HEK293 (cell line): ENCODE measurements at regions not wholly inside any gene's neighbourhood (a gene's known extent, or its start where the extent isn't known, plus 50 kb on each side); places are given as distances from the start of the nearest gene placed in this dataset.

Source experiments
- CTCF ChIA-PET: fragments of 350-600 bp; formaldehyde crosslinking; extraction: SDS; loops from one replicate; lab custom pipeline; 2021; ENCODE audit warnings: antibody characterized with exemption; lab: Yijun Ruan, JAX
- POLR2A ChIA-PET: fragments of 300-600 bp; formaldehyde crosslinking; extraction: SDS; loops from one replicate; lab custom pipeline; 2020; ENCODE audit warnings: antibody characterized with exemption, inconsistent platforms; lab: Yijun Ruan, JAX
- H3K27ac ChIP-seq: fragments of 200-500 bp; sonication (Bioruptor generic); 2 replicates; pipeline ENCODE4 v1.5.1; 2014; ENCODE audit warnings: low read depth, low read length, control low read depth, inconsistent platforms; ENCODE audit errors: extremely low read depth
- H3K36me3 ChIP-seq, 2 experiments: fragments of 200-500 bp in 1 of 2; sonication (Bioruptor generic) in 1 of 2; 1 replicate in 1 of 2; 2 replicates in 1 of 2; pipeline ENCODE4 v1.5.1; 2014 to 2017; ENCODE audit warnings: inconsistent platforms in 2 of 2, low read length in 2 of 2; ENCODE audit not compliant: control insufficient read depth in 2 of 2, insufficient read depth in 1 of 2
- H3K4me1 ChIP-seq: fragments of 200-500 bp; sonication (Bioruptor generic); 2 replicates; pipeline ENCODE4 v1.5.1; 2014; ENCODE audit warnings: mild to moderate bottlenecking, low read length, inconsistent platforms; ENCODE audit not compliant: control insufficient read depth, insufficient read depth
- H3K4me3 ChIP-seq: 2 replicates; pipeline ENCODE4 v1.5.1; 2011; ENCODE audit warnings: low read depth, mild to moderate bottlenecking, control low read depth, low read length, moderate library complexity
- H3K9me3 ChIP-seq: fragments of 200-500 bp; sonication (Bioruptor generic); 2 replicates; pipeline ENCODE4 v1.5.1; 2014; ENCODE audit warnings: low read depth, low read length, inconsistent platforms; ENCODE audit not compliant: control insufficient read depth, insufficient read depth
- BCL6B ChIP-seq: fragments of 450-650 bp; formaldehyde crosslinking; IDR thresholded peaks from 2 replicates; pipeline ENCODE4 v1.5.1; 2017; ENCODE audit warnings: missing biosample characterization, missing genetic modification characterization
- KLF16 ChIP-seq: fragments of 450-650 bp; formaldehyde crosslinking; IDR thresholded peaks from 2 replicates; pipeline ENCODE4 v1.5.1; 2017; ENCODE audit warnings: missing biosample characterization, missing genetic modification characterization
- OVOL3 ChIP-seq: fragments of 450-650 bp; formaldehyde crosslinking; IDR thresholded peaks from 2 replicates; pipeline ENCODE4 v1.5.1; 2016; ENCODE audit warnings: missing biosample characterization, missing genetic modification characterization
- RBAK ChIP-seq: fragments of 450-650 bp; formaldehyde crosslinking; IDR thresholded peaks from 2 replicates; pipeline ENCODE4 v1.5.1; 2016; ENCODE audit warnings: missing biosample characterization, missing genetic modification characterization
- TRIM28 ChIP-seq: IDR thresholded peaks from 2 replicates; pipeline ENCODE4 v1.6.1; 2011; ENCODE audit warnings: low read length, control low read depth, borderline replicate concordance
- YY1 ChIP-seq: fragments of 450-650 bp; formaldehyde crosslinking; IDR thresholded peaks from 2 replicates; pipeline ENCODE4 v1.5.1; 2018; ENCODE audit warnings: missing biosample characterization, missing genetic modification characterization
- YY2 ChIP-seq: fragments of 450-650 bp; formaldehyde crosslinking; IDR thresholded peaks from 2 replicates; pipeline ENCODE4 v1.5.1; 2016; ENCODE audit warnings: missing biosample characterization, missing genetic modification characterization
- ZFP41 ChIP-seq: fragments of 450-650 bp; formaldehyde crosslinking; IDR thresholded peaks from 2 replicates; pipeline ENCODE4 v1.5.1; 2016; ENCODE audit warnings: missing biosample characterization, missing genetic modification characterization, borderline replicate concordance
- ZIC2 ChIP-seq: fragments of 450-650 bp; formaldehyde crosslinking; IDR thresholded peaks from 2 replicates; pipeline ENCODE4 v1.5.1; 2016; ENCODE audit warnings: missing biosample characterization, missing genetic modification characterization
- ZNF132 ChIP-seq: fragments of 450-650 bp; formaldehyde crosslinking; IDR thresholded peaks from 2 replicates; pipeline ENCODE4 v1.5.1; 2017; ENCODE audit warnings: missing biosample characterization, missing genetic modification characterization, borderline replicate concordance
- ZNF133 ChIP-seq: fragments of 450-650 bp; formaldehyde crosslinking; IDR thresholded peaks from 2 replicates; pipeline ENCODE4 v1.5.1; 2016; ENCODE audit warnings: missing biosample characterization, missing genetic modification characterization
- ZNF157 ChIP-seq: fragments of 450-650 bp; formaldehyde crosslinking; IDR thresholded peaks from 2 replicates; pipeline ENCODE4 v1.5.1; 2016; ENCODE audit warnings: missing biosample characterization, missing genetic modification characterization
- ZNF16 ChIP-seq: fragments of 450-650 bp; formaldehyde crosslinking; IDR thresholded peaks from 2 replicates; pipeline ENCODE4 v1.5.1; 2016; ENCODE audit warnings: low read depth, missing biosample characterization, missing genetic modification characterization
- ZNF184 ChIP-seq: fragments of 450-650 bp; IDR thresholded peaks from 2 replicates; pipeline ENCODE4 v1.5.1; 2018; ENCODE audit warnings: missing biosample characterization, mild to moderate bottlenecking, missing genetic modification characterization
- ZNF23 ChIP-seq: fragments of 450-650 bp; formaldehyde crosslinking; IDR thresholded peaks from 2 replicates; pipeline ENCODE4 v1.5.1; 2016; ENCODE audit warnings: missing biosample characterization, missing genetic modification characterization, borderline replicate concordance
- ZNF24 ChIP-seq: fragments of 450-650 bp; formaldehyde crosslinking; IDR thresholded peaks from 2 replicates; pipeline ENCODE4 v1.5.1; 2016; ENCODE audit warnings: missing biosample characterization, missing genetic modification characterization
- ZNF292 ChIP-seq: fragments of 450-650 bp; formaldehyde crosslinking; IDR thresholded peaks from 2 replicates; pipeline ENCODE4 v1.5.1; 2016; ENCODE audit warnings: low read depth, missing biosample characterization, missing genetic modification characterization, borderline replicate concordance
- ZNF324 ChIP-seq: fragments of 450-650 bp; formaldehyde crosslinking; IDR thresholded peaks from 2 replicates; pipeline ENCODE4 v1.5.1; 2016; ENCODE audit warnings: missing biosample characterization, missing genetic modification characterization
- ZNF341 ChIP-seq: fragments of 450-650 bp; formaldehyde crosslinking; IDR thresholded peaks from 2 replicates; pipeline ENCODE4; 2016; ENCODE audit warnings: low read depth, missing biosample characterization, missing genetic modification characterization
- ZNF354C ChIP-seq: fragments of 450-650 bp; formaldehyde crosslinking; IDR thresholded peaks from 2 replicates; pipeline ENCODE4 v1.5.1; 2016; ENCODE audit warnings: missing biosample characterization, missing genetic modification characterization, low read depth, borderline replicate concordance
- ZNF362 ChIP-seq: fragments of 450-650 bp; formaldehyde crosslinking; IDR thresholded peaks from 2 replicates; pipeline ENCODE4 v1.5.1; 2016; ENCODE audit warnings: missing biosample characterization, missing genetic modification characterization
- ZNF585B ChIP-seq: fragments of 450-650 bp; formaldehyde crosslinking; IDR thresholded peaks from 2 replicates; pipeline ENCODE4 v1.5.1; 2016; ENCODE audit warnings: missing biosample characterization, missing genetic modification characterization
- ZNF677 ChIP-seq: fragments of 450-650 bp; IDR thresholded peaks from 2 replicates; pipeline ENCODE4 v1.5.0; 2018; ENCODE audit warnings: missing biosample characterization, mild to moderate bottlenecking, missing genetic modification characterization, moderate library complexity
- ZNF707 ChIP-seq: fragments of 450-650 bp; formaldehyde crosslinking; IDR thresholded peaks from 2 replicates; pipeline ENCODE4 v1.5.1; 2016; ENCODE audit warnings: missing biosample characterization, missing genetic modification characterization
- ZNF747 ChIP-seq: fragments of 450-650 bp; formaldehyde crosslinking; IDR thresholded peaks from 2 replicates; pipeline ENCODE4 v1.5.1; 2016; ENCODE audit warnings: missing biosample characterization, missing genetic modification characterization
- ZNF843 ChIP-seq: fragments of 450-650 bp; formaldehyde crosslinking; IDR thresholded peaks from 2 replicates; pipeline ENCODE4 v1.5.1; 2016; ENCODE audit warnings: missing biosample characterization, missing genetic modification characterization
- TF ChIP-seq, protein P1 (sequence below): fragments of 450-650 bp; formaldehyde crosslinking; IDR thresholded peaks from 2 replicates; pipeline ENCODE4 v1.5.1; 2016; ENCODE audit warnings: missing biosample characterization, missing genetic modification characterization

DNA sequence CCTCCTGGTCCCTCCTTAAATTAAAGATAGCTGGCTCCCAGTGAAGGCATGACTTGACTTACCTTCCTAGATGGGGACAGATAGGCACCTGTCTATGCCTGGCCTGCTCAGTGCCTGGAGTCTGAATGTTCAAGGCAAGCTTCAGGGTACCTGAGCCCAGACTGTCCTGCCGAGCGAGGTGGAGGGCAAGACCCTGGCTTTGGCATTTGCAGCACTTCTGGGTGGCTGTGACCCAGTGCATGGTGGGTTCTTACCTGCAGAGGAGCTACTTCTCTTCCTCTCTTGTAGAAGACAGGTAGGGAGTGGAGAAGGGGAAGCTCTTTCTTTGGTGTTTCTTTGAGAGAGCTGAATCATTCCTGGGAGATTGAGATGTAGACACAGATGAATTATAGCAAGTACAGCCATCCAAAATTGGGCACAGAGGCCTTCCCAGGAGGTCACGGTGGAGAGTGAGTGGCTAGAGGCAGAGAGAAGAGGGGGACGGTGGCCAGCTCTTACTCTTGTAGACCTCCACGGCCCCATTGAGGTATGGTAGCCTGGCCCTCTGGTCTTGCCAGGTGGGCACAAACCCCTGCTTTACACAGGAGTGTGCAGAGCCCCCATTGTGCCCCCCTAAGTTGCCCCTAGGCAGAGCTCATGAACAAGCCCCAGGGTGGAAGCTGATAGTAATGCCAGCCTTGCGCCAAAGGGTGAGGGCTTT lies 402.5 kb upstream of the TPM1 start:
- TF ChIP-seq ZNF677 (tag by site-specific recombination) (no peak), ZFP41 (tag by site-specific recombination) (no peak), ZNF133 (no peak), ZNF707 (no peak), ZNF324 (tag by site-specific recombination) (no peak), ZNF585B (tag by site-specific recombination) (no peak), TRIM28 (no peak)
- Histone ChIP-seq H3K4me3 (no peak overlapping the region), H3K4me1 (no peaks in the 10 kb centered on the region), H3K36me3 (no peaks in the 10 kb centered on the region), H3K27ac (no peak overlapping the region), H3K9me3 (no peaks in the 10 kb centered on the region)
- POLR2A ChIA-PET = no interaction called here
- CTCF ChIA-PET = interaction anchor here (0.7 to 1.0 kb wide), 4 partner anchors 13 to 103 kb away, joined by 3 to 4 read pairs (median 4); no protein-coding TSS in a partner anchor

GRCh38 chr15:62641825-62642224 lies 400.7 kb upstream of the TPM1 start:
- Histone ChIP-seq H3K4me1 (no peaks in the 10 kb centered on the region), H3K9me3 (no peaks in the 10 kb centered on the region), H3K4me3 (no peak overlapping the region), H3K36me3 (no peaks in the 10 kb centered on the region), H3K27ac (no peak overlapping the region)
- ChIA-PET CTCF (no interaction called here), POLR2A (interaction anchor here (0.7 kb wide), 1 partner anchor 1344 kb away, joined by 4 read pairs; no protein-coding TSS in a partner anchor)
- TF ChIP-seq KLF16 (tag by site-specific recombination) (no peak), ZNF157 (tag by site-specific recombination) (no peak), ZNF184 (tag by site-specific recombination) (no peak), ZNF23 (tag by site-specific recombination) (no peak), ZNF132 (no peak), ZNF341 (tag by site-specific recombination) (no peak), ZNF292 (no peak), ZNF354C (no peak), TRIM28 (no peak), ZIC2 (tag by site-specific recombination) (no peak), ZNF16 (tag by site-specific recombination) (no peak), ZFP41 (tag by site-specific recombination) (no peak)
- TF ChIP-seq, protein P1, sequence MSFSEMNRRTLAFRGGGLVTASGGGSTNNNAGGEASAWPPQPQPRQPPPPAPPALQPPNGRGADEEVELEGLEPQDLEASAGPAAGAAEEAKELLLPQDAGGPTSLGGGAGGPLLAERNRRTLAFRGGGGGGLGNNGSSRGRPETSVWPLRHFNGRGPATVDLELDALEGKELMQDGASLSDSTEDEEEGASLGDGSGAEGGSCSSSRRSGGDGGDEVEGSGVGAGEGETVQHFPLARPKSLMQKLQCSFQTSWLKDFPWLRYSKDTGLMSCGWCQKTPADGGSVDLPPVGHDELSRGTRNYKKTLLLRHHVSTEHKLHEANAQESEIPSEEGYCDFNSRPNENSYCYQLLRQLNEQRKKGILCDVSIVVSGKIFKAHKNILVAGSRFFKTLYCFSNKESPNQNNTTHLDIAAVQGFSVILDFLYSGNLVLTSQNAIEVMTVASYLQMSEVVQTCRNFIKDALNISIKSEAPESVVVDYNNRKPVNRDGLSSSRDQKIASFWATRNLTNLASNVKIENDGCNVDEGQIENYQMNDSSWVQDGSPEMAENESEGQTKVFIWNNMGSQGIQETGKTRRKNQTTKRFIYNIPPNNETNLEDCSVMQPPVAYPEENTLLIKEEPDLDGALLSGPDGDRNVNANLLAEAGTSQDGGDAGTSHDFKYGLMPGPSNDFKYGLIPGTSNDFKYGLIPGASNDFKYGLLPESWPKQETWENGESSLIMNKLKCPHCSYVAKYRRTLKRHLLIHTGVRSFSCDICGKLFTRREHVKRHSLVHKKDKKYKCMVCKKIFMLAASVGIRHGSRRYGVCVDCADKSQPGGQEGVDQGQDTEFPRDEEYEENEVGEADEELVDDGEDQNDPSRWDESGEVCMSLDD = no peak

DNA sequence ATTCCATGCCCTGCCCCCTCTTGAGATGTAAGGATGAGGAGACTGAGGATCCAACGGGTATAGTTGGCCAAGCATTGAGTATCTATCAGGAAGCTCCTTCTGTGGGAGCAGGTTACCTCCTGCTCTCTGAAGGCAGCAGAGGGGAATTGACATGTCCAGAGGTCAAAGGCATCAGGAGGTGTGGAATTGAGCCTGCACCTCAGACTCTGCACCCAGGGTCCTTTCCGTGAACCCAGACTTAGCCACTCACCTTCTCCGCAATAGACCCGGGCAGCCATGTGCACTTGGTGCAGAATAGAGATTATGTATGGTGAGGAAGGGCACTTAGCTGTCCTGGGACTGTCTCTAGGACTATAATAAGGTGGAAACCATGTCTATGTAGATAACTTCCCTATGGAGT lies 399.0 kb upstream of the TPM1 start:
- Histone ChIP-seq H3K4me3 (no peak overlapping the region), H3K4me1 (0 out of 2 replicates have a peak, but pooled peaks cover 5% of the 10 kb centered on the region), H3K36me3 (no peaks in the 10 kb centered on the region), H3K9me3 (no peaks in the 10 kb centered on the region), H3K27ac (no peak overlapping the region)
- CTCF ChIA-PET = no interaction called here
- POLR2A ChIA-PET = no interaction called here
- TF ChIP-seq YY1 (tag by site-specific recombination) (no peak), ZNF843 (tag by site-specific recombination) (no peak), ZNF23 (tag by site-specific recombination) (no peak), RBAK (tag by site-specific recombination) (no peak), YY2 (tag by site-specific recombination) (no peak), BCL6B (tag by site-specific recombination) (no peak), ZNF747 (tag by site-specific recombination) (no peak), OVOL3 (no peak), ZNF362 (tag by site-specific recombination) (no peak), ZNF24 (tag by site-specific recombination) (no peak)
